ENCODE measurements at regions not wholly inside any gene's neighbourhood (a gene's known extent, or its start where the extent isn't known, plus 50 kb on each side); places are given as distances from the start of the nearest gene placed in this dataset.

DNA sequence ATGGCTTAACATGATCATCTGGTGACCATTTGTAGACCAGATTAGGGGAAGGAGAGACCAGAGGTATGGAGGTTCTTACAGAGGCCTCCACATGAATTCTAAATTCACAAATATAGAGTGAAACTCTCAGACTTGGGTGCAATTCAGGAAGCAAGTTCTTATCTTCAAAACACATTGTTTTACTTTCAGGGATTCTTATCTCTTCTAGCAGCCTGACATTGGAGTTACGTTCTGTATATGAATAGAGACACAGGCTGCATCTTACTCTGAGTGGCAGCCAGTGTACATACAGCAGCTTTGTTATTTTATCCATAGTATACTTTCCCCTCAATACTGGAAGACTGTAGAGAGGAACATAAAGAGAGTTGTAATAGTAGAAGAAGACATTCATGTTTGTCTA lies 1331.7 kb upstream of the WWC1 start:
- DNase-seq: no peak

DNA sequence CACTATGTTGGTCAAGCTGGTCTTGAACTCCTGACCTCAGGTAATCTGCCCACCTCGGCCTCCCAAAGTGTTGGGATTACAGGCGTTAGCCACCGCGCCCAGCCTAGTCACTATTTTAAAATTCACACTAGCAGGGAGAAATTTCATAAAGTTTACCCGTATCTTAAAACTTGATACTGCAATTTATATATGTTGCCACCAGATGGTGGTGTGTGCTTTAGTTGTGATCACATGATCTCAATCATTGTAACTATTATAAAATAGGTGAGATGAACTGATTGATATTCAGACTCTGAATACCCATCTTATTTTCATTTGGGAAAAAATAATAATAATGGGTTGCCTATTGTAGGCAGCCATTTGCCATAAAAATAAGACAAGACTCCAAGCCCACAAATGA lies 1330.4 kb upstream of the WWC1 start:
- no peak for DNase-seq

DNA sequence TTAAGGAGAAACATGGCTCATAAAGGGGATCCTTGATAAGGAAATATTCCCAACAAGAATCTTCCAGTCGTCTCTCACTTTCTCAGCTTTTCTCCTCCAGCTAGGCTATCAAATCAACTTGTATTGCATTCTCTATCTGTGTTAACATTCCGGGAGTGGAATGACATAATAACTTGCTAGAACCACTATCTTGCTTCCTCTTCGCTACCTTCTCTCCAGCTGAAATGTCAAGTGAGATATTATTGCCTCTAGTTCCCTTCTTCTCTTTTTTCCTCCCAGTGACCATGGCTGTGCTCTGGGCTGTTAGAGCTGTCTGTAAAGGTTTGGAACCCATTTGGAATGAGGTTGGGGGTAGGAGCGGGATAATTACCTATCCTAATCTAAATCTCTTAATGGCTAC lies 1329.5 kb upstream of the WWC1 start:
- DNase-seq: no peak

DNA sequence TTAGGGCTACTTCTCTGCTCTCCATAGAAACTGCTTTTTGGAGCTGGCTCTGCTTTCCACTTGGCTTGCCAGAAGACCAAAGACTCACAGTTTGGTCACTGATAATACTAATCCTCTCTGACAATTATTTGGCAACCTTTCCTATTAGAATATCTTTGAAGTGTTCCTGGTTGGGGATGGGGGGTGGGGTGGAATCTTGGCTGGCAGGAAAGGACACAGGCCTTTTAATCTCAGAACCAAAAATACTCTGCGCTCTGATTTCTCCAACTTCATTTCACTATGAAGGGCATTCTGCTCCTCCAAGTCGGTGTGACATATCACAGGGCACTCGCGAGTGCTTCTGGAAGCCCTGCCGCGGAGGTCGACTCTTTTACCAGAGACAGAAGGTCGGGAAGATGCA lies 1329.0 kb upstream of the WWC1 start:
- DNase-seq: no peak

DNA sequence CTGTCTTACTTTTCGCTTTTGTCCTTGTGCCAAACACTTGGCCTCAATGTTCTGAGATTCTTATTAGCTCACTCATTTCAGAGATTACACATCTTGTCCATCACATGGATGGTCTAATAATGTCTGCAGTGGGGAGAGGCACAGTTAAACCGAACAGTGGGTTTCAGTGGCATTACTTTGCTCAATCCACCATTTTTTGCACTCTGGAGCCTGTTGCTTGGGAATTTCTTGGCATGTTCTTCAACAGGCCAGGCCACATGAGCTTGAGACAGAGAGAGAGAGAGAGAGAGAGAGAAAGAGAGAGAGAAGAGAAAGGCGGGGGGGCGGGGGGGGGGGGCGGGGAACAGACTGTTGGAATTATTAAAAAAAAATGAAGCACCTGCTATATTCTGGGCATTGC lies 1327.8 kb upstream of the WWC1 start:
- DNase-seq: no peak

DNA sequence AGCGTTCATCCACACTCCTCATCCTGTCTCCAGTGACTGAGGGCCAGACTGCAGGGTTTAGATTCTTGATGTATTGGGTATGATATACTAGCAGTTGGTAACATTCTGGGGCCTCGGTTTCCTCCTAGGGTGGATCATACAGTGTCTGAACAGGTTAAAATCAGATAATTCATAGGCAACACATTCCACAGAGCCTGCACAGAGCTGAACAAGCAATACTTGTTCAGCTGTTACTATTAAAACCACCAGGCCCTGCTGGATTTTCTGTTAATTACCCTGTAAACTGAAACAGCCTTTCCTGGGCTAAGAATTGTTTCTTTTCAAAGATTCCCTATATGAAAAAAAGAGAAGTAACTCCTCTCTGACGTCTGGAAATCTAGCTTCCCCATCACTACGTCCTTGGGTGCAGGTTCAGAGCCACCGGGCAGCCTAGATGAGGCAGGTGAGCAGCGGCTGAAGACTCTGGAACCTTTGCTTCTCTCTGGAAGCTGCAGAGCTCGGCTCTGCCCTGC lies 1313.5 kb upstream of the WWC1 start:
- no peak for DNase-seq

DNA sequence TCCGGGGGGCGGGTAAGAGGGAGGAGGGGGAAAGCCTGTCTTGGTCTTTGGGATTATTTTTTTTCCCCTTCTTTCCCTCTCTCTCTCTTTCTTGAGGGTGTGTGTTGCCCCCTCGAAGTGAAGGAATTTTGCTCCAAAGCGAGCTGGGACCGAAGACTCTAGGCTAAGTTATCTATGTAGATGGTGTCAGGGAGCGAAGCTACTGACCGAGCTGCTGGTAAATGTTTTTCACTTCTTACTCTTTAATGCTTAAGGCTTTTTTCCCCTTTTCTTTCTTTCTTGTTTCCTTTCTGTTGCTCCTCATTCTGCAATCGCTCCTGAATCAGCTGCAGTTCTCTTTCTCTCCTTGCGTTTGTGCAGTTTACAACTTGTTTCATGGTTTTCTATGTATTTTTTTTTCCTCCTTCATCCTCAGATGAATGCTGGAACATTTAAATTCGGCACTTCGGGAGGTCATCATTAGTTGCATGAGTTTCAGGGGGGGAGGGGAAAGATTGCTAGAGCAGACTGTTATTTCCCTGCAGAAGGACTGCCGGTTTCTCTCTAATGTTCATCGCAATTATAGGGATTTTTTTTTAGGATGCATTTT lies 1312.0 kb upstream of the WWC1 start:
- DNase-seq: no peak

DNA sequence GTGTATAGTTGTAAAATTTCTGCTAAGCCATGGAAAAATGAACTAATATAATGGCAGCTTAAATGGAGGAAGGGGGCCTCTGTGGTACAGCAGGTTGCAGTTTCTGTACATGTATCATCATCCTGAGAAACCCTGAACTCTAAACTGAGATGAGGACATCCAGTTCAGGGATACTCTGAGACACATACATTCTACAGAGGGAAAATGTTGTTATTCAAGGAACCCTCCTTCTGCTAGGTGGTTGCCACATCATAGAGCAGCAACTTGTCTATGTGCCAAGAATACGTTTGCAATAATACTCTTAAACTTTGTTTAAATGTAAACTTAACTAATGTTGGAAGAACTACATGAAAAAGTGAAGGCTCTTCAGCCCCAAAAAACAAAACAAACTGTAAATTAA lies 1310.8 kb upstream of the WWC1 start:
- DNase-seq: no peak

DNA sequence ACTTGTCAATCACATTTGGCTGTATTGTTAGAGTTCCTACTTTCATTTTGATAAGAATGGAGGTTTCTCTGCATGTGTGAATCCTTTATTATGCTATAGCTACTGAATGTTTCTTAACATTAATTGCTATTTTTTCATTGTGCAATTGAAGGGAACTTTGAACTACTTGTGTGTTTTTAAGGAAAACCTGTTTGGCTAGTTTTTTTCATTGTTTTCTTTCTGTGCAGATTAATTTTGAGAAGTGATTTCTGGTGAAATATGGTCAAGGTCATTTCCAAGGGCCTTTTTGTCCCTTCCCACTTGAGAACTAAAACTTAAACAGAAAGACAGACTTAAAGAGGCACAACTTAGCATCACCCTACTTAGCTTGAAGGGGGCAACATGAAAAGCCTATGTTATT lies 1309.2 kb upstream of the WWC1 start:
- no peak for DNase-seq

DNA sequence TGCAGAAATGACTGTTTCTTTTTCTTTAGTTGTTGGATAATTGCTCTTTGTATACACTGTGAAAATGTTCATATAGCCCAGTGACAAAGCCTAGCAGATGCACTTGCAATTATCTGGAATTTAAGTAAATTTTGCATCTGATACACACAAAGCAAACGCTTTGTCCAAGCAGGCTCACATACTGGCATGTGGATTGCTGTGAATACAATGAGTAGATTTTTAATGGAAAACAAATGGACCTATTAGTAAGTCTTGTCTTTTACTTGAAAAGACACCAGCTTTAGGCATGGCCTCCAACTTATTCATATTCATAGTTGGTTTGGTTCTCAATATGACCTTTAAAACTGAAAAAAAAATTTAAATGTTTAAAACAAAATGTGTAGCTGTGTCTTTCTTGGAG lies 1299.8 kb upstream of the WWC1 start:
- DNase-seq: no peak

DNA sequence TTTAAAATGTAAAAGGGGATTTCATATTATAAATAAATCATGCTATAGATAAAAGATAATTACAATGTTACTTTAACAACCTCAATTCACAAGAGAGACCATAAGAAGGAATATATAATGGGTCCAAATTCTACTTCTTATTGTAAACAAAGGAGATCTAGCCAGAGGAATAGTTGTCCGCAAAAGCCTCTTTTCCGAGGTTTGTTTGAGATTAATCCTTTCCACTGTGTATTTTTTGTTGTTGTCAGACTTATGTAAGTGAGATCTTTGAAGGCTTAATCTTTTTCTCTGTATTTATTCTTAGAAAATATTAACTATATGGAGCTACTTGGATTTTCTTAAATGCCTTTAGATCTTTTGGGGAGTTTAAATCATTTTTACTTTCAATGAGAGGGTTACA lies 1299.3 kb upstream of the WWC1 start:
- no peak for DNase-seq

DNA sequence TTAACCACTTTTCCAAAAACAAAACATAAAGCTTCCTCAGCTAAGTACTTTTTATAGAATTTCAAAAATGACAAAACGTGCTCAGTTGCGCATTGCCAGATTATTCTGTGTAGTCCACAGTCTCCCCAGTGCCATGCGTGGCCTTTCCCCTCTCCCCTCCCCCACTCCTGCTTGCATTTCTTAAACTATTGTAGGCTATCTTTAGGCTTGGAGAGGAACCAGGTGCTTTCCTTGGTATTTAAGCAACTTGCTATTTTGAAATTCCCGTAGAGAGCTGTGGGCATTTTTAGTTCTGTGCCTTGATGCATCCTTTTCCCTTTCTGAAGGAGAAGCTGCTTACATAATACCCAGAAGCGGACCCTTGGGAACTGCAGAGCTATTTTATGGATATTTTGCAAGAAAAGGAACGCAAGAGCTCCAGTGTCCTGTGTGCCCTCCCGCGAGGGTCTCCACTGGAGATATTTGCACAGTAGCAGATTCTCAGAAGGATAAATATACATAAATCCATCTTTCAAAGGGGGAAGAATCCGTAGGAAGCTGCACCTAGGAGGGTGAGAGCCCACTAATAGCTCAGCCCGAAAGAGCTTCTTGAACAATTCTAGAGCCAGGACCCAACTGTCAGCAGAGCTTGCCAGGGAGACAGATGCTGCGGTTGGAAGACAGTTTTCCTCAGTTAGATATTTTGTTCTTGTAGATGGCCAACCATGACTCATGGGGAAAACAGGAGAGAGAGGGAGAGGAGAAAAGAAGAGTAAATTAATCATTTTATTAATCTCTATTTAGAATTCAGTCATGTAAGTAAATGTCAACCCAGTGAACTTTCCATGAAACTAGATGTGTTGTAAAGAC lies 1298.3 kb upstream of the WWC1 start:
- no peak for DNase-seq

DNA sequence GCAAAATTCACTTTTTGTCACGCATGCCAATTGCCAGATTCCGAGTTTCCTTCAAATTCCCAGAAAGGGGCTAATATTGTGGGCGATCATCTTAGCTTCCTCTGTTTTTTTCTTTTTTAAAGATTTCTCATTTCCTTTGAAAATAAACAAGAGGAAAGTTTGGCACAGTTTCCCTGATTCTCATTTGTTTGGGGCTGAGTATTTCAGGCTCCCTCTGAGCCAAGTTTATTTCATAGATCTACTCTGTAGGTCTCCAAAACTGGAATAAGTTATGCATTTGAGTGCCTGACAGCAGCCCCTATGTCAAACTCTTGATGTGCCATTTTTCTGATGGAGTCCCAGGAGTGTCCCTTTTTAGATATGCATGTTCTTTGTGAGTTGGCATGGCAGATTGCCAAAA lies 1297.2 kb upstream of the WWC1 start:
- DNase-seq: no peak

DNA sequence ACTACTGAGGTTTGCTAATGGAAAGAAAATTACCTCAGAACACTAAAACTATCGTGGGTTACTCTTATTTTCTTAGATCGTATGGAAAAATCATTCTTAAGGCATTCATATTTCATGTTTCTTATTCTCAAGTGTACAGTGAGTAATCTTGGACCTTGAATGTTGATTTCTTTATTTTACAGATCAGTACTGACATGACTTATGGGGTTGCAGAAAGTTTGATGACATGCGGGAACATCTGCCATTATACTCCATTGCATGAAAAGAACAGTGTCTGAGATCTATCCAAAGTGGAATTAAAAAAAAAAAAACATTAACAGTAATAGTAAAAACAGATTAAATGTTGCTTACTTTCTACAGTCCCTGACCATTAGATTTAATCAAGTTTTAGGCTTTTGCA lies 1290.2 kb upstream of the WWC1 start:
- DNase-seq: peak; percentile 77

DNA sequence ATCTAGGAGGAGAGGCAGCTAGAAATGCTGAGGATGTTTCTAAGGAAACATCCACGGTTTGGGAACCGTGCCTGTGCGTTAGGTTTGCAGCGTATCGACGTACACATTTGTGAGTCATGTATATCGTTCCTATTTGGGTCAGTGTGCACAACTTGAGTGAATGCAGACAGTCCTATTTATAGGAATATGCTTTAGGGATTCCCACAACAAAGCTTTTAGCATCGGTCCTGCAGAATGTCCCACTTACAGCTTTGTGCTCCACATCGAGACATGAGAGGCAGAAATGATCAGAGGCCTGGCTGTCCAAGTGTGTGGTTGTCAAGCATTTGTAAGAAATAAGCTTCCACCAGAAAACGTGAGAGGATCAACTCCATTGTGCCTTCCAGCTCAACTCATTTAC lies 1282.7 kb upstream of the WWC1 start:
- no peak for DNase-seq

DNA sequence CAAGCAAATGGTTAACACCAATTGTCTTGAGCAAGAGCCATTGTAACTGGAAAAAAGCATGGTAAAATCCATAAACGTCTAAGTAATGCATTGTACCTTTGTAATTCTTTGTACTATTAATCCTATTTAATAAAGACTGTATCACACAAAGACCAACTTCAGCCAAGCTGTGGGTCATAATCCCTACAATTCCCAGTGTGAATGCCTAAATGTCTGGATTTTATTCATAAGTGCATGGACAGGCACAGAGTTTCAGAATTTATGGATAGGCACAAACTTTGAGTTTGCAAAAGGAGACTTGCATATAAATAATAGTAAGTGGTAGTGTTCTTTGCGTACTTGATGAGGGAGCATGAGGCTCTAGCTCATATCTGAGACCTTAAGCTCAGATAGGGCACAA lies 1280.2 kb upstream of the WWC1 start:
- no peak for DNase-seq

DNA sequence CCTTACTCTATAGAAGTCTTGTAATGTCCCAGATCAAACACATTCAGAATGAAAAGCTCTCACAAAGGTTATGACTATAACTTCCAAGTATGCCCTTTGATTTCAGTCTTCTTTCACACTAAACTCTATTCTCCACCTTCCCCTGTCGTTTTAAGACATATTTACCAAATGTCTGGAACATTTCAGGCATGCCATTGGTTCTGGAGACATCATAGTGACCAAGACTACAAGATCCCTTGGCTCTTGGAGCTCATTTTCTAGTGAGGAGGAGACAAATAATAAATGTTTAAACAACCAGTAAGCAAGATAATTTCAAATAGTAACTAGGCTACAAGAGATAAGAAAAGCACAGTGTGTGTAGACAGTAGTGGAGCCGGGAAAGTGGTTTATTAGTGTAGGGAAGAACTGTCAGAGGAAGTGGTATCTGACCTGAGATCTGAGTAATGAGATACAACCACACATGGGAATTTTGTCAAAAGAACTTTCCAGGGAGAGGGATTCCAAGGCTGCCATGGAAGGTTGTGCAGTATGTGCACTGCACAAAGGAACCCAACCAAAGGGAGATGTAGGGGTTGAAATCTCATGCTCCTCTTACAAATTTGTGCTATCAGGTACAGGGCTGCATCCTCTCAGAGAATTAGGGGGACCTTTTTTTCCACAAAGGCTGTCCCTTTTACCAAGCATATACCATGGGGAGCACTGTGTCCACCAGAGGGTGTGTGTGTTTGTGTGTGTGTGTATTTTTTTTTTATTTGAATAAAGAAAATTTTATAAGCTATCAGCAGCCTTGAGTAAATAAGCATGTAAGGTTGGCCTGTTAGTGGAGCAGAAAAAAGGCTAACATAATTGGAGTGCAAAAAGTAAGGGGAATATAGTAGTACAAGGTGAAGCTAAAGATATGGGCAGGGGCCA lies 1279.1 kb upstream of the WWC1 start:
- DNase-seq: no peak

DNA sequence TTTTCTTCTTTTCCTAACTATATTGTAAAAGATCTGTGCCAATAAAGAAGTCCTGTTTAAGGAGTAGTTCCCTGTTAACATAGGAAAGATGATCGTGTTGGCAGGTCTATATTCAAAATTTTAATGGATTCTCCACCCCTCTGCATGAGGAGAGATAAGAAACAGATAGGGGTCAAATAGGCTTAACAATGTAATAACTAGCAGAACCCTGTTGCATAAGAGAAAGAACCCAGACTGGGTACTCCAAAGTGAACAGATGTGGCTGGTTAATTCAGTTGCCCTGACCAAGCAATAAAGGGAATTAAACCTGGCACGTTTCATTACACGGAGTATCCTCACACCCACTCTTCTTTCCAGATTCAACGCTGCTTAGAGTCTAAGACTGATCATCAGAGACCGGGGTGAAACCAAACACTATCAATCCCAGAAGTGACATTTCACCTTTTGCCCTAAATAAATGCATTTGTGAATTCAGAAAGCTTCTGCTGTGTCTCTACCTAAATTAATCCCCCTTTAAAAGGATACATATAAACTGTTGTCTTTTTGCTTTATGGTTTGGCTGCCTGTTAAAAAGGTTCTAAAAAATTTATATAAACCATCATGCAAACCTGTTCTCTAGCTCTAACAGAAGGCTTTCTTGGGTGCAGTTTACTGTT lies 1276.9 kb upstream of the WWC1 start:
- no peak for DNase-seq

DNA sequence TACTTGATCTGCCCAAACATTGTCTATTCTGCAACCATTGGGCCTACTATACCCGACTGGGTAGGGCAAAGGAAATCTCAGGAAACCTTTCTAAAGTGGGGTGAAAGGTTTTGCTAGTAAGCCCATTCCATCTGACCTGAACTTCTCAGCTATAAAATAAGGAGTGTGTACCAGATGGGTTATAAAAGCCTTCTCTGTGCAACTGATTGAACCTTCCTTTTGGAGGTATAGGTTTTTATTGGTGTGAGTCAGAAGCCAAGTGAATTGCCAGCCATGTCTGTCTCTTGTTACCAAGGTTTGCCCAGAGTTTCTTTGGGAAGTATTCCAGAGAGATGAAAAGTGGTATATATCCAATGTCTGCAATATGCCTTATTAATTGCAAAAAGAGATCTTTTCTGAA lies 1271.0 kb upstream of the WWC1 start:
- no peak for DNase-seq

DNA sequence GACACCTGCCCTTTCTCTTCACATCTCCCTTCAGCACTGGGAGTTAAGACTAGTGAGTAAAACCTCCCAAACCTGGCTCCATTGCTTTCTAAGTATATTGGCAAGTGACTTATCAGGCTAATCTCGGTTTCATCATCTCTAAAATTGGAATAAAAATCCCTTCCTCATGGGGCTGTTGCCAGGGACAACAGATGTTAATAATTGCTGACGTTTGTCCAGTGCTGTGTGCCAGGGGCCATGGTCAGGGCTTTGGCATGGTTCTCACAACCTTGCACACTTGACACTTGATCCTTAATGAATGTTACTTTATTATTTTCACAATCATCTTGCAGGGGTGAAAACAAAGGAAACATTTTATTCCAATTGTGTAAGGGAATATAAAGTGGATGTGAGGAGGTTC lies 1262.0 kb upstream of the WWC1 start:
- no peak for DNase-seq

DNA sequence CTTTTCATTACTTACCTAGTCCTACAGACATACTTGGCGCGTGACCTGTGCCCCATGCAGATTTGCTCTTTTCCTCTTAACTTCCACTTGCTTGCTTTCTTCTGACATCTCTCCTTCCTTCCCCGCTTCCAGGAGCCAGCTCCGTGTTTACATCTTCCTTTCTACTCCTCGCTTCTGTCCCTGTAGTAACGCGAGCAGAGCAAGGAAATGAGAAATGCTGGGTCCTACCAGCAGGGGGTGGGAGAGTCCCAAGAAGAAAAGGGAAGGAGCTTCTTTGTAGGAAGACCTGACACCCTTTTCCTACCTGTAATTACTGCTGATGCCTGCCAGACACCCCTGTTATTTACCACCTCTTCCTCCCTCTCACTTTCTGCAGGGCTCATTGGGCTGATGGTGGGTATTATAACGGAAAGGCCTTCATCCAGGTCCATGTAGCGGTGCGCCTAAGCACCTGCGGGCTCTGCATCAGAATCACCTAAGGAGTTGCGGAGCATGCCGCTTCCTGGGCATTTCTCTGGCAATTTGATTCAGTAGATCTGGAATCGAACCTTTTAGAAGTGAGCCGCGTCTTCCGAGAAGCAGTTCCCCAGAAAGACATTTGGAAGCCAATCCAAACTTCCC lies 1260.8 kb upstream of the WWC1 start:
- no peak for DNase-seq

DNA sequence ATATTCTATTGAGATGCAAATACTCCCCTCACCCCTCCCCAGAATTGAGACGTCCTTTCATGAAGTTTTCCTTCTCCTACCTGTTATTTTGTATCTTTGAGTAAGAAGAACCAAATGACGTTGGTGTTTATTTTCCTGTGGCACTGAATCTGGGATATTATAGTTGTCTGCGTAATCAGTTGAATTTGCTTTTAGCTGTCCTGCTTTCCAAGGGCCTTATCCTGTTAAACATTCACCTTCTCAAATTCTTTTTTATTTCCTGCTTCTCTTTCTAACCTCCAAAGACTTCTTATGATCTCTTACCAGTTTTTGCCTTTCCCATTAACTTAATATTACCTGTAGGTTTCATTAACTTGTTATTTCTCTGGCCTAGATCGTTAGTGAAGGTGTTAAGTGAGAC lies 1254.9 kb upstream of the WWC1 start:
- no peak for DNase-seq

Measured in muscle of arm (tissue), 1 donor.